ENCODE measurements at regions not wholly inside any gene's neighbourhood (a gene's known extent, or its start where the extent isn't known, plus 50 kb on each side); places are given as distances from the start of the nearest gene placed in this dataset.

- H3K36me3 ChIP-seq, result no peaks in the 10 kb centered on the region
- no peak for TF ChIP-seq POLR2A (IDR thresholded peaks at IDR 0.05)
- TF ChIP-seq, protein P1, sequence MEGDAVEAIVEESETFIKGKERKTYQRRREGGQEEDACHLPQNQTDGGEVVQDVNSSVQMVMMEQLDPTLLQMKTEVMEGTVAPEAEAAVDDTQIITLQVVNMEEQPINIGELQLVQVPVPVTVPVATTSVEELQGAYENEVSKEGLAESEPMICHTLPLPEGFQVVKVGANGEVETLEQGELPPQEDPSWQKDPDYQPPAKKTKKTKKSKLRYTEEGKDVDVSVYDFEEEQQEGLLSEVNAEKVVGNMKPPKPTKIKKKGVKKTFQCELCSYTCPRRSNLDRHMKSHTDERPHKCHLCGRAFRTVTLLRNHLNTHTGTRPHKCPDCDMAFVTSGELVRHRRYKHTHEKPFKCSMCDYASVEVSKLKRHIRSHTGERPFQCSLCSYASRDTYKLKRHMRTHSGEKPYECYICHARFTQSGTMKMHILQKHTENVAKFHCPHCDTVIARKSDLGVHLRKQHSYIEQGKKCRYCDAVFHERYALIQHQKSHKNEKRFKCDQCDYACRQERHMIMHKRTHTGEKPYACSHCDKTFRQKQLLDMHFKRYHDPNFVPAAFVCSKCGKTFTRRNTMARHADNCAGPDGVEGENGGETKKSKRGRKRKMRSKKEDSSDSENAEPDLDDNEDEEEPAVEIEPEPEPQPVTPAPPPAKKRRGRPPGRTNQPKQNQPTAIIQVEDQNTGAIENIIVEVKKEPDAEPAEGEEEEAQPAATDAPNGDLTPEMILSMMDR (IDR thresholded peaks at IDR 0.05), result no peak
- no peaks in the 10 kb centered on the region for H3K9me3 ChIP-seq
- no peak for DNase-seq
- no peaks in the 10 kb centered on the region for H3K4me1 ChIP-seq
- H3K27ac ChIP-seq, result no peak overlapping the region
- peaks cover 0 to 4% of the 10 kb centered on the region in 2 donors for H3K27me3 ChIP-seq
- no peak overlapping the region for H3K4me3 ChIP-seq
Observed at GRCh38 chr7:155363852-155364600, 66.3 kb downstream of the INSIG1 start.

GRCh38 chr7:155365146-155365874, 67.6 kb downstream of the INSIG1 start:
- Histone ChIP-seq H3K9me3 (no peaks in the 10 kb centered on the region), H3K27me3 (peaks cover 0 to 4% of the 10 kb centered on the region in 2 donors), H3K4me1 (no peaks in the 10 kb centered on the region), H3K27ac (no peak overlapping the region), H3K4me3 (no peak overlapping the region), H3K36me3 (no peaks in the 10 kb centered on the region)
- DNase-seq, result no peak
- no peak for TF ChIP-seq POLR2A (IDR thresholded peaks at IDR 0.05)
- TF ChIP-seq, protein P1 (IDR thresholded peaks at IDR 0.05), result no peak

GRCh38 chr7:155368894-155369600, 71.4 kb downstream of the INSIG1 start:
- Histone ChIP-seq H3K27me3 (peaks cover 0 to 36% of the 10 kb centered on the region in 2 donors), H3K27ac (no peak overlapping the region), H3K36me3 (no peaks in the 10 kb centered on the region), H3K9me3 (no peaks in the 10 kb centered on the region), H3K4me1 (peaks cover 0 to 26% (median 12%) of the 10 kb centered on the region in 4 donors), H3K4me3 (no peak overlapping the region)
- DNase-seq, result no peak
- TF ChIP-seq POLR2A (IDR thresholded peaks at IDR 0.05), result no peak
- TF ChIP-seq, protein P1 (IDR thresholded peaks at IDR 0.05), result no peak

DNA sequence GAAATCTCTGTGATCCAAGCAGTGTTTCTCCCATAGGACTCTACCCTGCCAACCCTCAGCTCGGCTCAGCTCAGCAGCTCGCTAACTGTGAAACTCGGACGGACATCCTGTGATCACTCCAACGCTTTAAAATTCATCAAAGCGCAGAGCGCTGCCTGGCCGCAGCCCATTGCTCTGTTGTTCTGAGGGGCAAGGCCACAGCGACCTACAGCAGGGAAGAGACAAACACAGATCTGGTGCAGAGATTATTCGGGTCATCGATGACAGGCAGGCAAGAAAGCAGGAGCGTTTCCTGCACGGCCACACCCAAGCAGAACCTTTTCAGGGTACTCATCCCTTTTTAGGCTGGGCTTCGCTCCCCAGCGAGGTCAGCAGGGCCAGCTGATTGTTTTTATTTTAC, 72.1 kb downstream of the INSIG1 start:
- H3K4me1 ChIP-seq, result peaks cover 0 to 33% (median 20%) of the 10 kb centered on the region in 4 donors
- peaks cover 0 to 44% of the 10 kb centered on the region in 2 donors for H3K27me3 ChIP-seq

DNA sequence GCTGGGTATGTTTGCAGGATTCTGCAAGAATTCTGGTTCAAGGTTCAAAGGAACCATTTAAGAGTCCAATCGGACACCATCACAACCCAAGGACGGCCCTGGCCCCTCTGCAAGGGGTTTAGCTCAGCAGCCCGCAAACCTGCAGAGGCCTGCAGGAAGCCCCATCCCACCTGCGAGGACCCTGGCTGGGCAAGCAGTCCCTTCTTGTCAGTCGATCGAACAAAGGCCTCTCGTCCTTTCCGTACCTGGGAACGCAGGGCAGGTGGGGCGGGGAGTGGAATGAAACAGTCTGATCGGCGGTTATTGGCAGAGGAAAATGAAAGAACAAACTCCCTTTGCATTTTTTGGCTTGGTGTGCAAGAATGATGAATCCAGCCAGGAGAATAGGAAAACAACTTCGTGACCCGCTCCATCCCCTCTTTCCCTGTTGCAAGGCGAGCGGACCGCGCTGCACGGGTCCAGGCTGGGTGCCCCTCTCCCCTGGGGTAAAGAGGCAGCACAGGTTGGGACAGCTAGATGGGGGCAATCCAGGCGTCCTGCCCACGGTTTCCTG, 73.7 kb downstream of the INSIG1 start:
- no peak overlapping the region for H3K27ac ChIP-seq
- TF ChIP-seq, protein P1 (IDR thresholded peaks at IDR 0.05), result no peak
- TF ChIP-seq POLR2A (IDR thresholded peaks at IDR 0.05), result no peak
- peaks cover 0 to 44% (median 25%) of the 10 kb centered on the region in 4 donors for H3K4me1 ChIP-seq
- H3K36me3 ChIP-seq, result no peaks in the 10 kb centered on the region
- H3K27me3 ChIP-seq, result peaks cover 0 to 54% of the 10 kb centered on the region in 2 donors
- H3K9me3 ChIP-seq, result no peaks in the 10 kb centered on the region
- no peak for DNase-seq
- H3K4me3 ChIP-seq, result no peak overlapping the region

More for the DNA sequence above, 72.1 kb downstream of the INSIG1 start:
- Histone ChIP-seq H3K4me3 (no peak overlapping the region), H3K36me3 (no peaks in the 10 kb centered on the region), H3K9me3 (no peaks in the 10 kb centered on the region), H3K27ac (no peak overlapping the region)
- DNase-seq, result no peak
- no peak for TF ChIP-seq POLR2A (IDR thresholded peaks at IDR 0.05)
- TF ChIP-seq, protein P1 (IDR thresholded peaks at IDR 0.05), result no peak
